Uterus (tissue), 3 donors: ENCODE measurements at regions not wholly inside any gene's neighbourhood (a gene's known extent, or its start where the extent isn't known, plus 50 kb on each side); places are given as distances from the start of the nearest gene placed in this dataset.

ENCODE experiments used
- DNase-seq, 2 donors: peaks; one replicate each; pipeline ENCODE4 v3.0.0-alpha.2; 2019 to 2020
- H3K27ac ChIP-seq, 2 donors: fragments of 200-600 bp; sonication (generic); 1 replicate in 1 of 2; 2 replicates in 1 of 2; pipeline ENCODE4 v1.5.1; 2016 to 2018
- H3K27me3 ChIP-seq, 2 donors: fragments of 200-600 bp; sonication (generic); one replicate each; pipeline ENCODE4 v1.5.1; 2018 to 2019; ENCODE audit warnings: control low read depth in 1 of 2
- H3K36me3 ChIP-seq, 2 donors: fragments of 200-600 bp; sonication (generic); one replicate each; pipeline ENCODE4 v1.5.1; 2019; ENCODE audit warnings: control low read depth in 1 of 2
- H3K4me1 ChIP-seq, 2 donors: fragments of 200-600 bp; sonication (generic); one replicate each; pipeline ENCODE4 v1.5.1; 2018 to 2019; ENCODE audit warnings: control low read depth in 1 of 2
- H3K4me3 ChIP-seq, 2 donors: fragments of 200-600 bp; sonication (generic); 1 replicate in 1 of 2; 2 replicates in 1 of 2; pipeline ENCODE4 v1.5.1; 2018 to 2019; ENCODE audit warnings: mild to moderate bottlenecking in 1 of 2
- H3K9me3 ChIP-seq, 2 donors: fragments of 200-600 bp; sonication (generic); one replicate each; pipeline ENCODE4 v1.5.1; 2019; ENCODE audit warnings: control low read depth in 1 of 2
- POLR2A ChIP-seq, 2 donors: fragments of 450-650 bp; IDR thresholded peaks; one replicate each; pipeline ENCODE4 v1.6.1; 2016; ENCODE audit warnings: antibody characterized with exemption in 2 of 2, mild to moderate bottlenecking in 1 of 2, moderate library complexity in 1 of 2
- intact Hi-C: fragments of 100-400 bp; cut with DNase I; formaldehyde crosslinking; loops from one replicate; pipeline ENCODE4 v1.15.1; 2023; ENCODE audit warnings: low total_unique reads
- TF ChIP-seq, protein P1 (sequence below), 4 experiments: fragments of 200-600 bp in 2 of 4; fragments of 450-650 bp in 2 of 4; sonication (generic) in 2 of 4; IDR thresholded peaks; one replicate each; pipeline ENCODE4 v1.5.1; 2016 to 2019; ENCODE audit warnings: antibody characterized with exemption in 4 of 4, mild to moderate bottlenecking in 2 of 4, moderate library complexity in 1 of 4
- donor health status: DM: yes; HTN: yes; CAD: no.

DNA sequence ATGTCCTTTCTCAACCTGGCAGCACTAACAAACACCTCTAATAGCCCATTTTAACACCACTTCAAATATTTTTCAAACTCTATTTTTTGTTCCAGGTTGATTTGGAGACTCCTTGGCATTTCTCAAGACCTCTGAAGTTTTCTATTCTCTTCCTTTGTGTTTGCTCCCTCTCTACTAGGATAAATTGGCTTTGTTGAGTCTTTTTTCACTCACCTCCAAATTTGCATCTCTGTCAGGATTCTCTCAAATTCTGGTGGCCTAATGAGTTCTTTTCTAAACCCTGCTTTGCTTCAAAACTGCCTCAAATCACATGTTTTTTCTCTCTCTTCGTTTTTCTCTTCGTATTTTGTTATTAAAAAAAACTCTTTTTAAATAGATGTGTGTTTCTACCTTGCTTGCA is 582.2 kb upstream of the ADGRL4 start:
- no peaks in the 10 kb centered on the region for H3K9me3 ChIP-seq
- no peaks in the 10 kb centered on the region for H3K4me1 ChIP-seq
- no peak overlapping the region for H3K27ac ChIP-seq
- DNase-seq: no peak
- no peak for TF ChIP-seq POLR2A (IDR thresholded peaks at IDR 0.05)
- TF ChIP-seq, protein P1, sequence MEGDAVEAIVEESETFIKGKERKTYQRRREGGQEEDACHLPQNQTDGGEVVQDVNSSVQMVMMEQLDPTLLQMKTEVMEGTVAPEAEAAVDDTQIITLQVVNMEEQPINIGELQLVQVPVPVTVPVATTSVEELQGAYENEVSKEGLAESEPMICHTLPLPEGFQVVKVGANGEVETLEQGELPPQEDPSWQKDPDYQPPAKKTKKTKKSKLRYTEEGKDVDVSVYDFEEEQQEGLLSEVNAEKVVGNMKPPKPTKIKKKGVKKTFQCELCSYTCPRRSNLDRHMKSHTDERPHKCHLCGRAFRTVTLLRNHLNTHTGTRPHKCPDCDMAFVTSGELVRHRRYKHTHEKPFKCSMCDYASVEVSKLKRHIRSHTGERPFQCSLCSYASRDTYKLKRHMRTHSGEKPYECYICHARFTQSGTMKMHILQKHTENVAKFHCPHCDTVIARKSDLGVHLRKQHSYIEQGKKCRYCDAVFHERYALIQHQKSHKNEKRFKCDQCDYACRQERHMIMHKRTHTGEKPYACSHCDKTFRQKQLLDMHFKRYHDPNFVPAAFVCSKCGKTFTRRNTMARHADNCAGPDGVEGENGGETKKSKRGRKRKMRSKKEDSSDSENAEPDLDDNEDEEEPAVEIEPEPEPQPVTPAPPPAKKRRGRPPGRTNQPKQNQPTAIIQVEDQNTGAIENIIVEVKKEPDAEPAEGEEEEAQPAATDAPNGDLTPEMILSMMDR (IDR thresholded peaks at IDR 0.05): no peak
- no peaks in the 10 kb centered on the region for H3K36me3 ChIP-seq
- no peaks in the 10 kb centered on the region for H3K27me3 ChIP-seq
- intact Hi-C loops: no loop called here
- H3K4me3 ChIP-seq: no peak overlapping the region

DNA sequence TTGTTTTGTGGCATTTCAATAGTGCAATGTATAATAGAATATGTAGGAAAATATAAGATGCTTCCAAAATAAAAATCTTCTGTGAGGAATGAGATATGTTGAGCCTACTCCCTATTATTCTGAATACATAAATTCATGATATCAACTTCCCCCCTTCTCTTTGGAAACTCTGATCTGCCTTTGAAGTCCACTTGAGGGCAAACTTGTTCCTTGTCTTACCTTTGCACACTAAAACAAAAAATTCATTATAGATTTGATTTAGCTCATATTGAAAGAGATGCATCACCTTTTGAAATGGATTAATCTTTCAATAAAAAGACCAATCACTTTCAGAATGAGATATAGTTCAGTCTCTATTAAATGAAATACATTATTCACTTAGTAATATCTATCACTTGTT is 580.7 kb upstream of the ADGRL4 start:
- no peaks in the 10 kb centered on the region for H3K4me1 ChIP-seq
- no peak for DNase-seq
- no peak overlapping the region for H3K27ac ChIP-seq
- no peak for TF ChIP-seq POLR2A (IDR thresholded peaks at IDR 0.05)
- intact Hi-C loops: no loop called here
- H3K36me3 ChIP-seq: no peaks in the 10 kb centered on the region
- no peaks in the 10 kb centered on the region for H3K27me3 ChIP-seq
- no peaks in the 10 kb centered on the region for H3K9me3 ChIP-seq
- no peak overlapping the region for H3K4me3 ChIP-seq

DNA sequence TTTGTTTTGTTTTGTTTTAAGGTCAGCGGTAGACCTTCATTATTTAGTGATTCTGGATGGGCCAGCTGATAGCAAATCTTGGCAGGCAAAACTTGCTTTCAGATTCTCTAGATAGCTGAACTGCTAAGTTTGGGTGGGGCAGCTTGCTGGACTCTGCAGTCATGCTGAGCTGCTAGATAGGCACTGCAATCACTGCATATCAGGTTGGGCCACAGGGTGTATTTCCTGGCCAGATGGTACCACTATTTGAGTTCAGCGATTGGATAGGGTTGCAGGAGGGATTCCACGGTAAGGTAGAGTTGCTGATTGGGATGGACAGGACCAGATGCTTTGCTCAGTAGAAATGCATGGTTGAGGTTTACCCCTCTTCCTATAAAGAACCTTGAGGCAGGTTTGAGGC is 579.3 kb upstream of the ADGRL4 start:
- Histone ChIP-seq H3K27me3 (no peaks in the 10 kb centered on the region), H3K4me3 (no peak overlapping the region), H3K4me1 (no peaks in the 10 kb centered on the region), H3K9me3 (no peaks in the 10 kb centered on the region), H3K27ac (no peak overlapping the region), H3K36me3 (no peaks in the 10 kb centered on the region)
- no peak for TF ChIP-seq POLR2A (IDR thresholded peaks at IDR 0.05)
- TF ChIP-seq, protein P1 (IDR thresholded peaks at IDR 0.05): no peak
- DNase-seq: no peak
- intact Hi-C loops: no loop called here

DNA sequence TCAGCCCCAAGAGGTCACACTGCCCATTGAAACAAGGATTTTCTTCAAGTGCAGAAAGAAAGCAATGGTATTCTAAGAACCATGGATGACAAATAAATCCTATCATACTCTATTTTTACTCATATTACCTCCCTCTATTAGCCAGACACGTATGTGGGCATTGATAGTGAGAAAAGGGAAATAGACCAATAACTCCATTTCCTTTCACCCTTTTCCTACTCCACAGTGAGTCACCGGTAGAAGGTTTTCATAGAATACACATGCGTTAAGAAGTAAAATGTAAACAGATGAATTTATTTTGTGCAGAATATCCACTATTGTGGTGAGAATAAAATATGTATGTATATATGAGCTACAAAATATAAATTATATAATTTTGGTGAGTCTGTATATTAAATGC is 568.9 kb upstream of the ADGRL4 start:
- TF ChIP-seq, protein P1 (IDR thresholded peaks at IDR 0.05): no peak
- TF ChIP-seq POLR2A (IDR thresholded peaks at IDR 0.05): no peak
- intact Hi-C loops: no loop called here

DNA sequence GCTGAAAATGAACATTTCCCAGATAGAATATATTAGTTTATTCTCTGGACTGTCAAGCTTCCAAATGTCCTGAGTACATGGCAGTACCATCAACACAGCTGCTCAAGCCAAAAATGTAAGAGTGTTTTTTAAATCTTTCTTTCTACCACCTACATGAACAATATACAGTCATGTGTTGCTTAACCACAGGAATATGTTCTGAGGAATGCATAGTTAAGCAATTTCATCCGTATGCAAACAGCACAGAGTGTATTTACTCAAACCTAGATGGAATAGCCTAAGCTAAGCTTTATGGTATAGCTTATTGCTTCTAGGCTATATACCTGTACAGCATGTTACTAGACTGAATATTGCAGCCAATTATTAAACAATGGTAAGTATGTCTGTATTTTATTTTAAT is 561.9 kb upstream of the ADGRL4 start:
- Histone ChIP-seq H3K9me3 (no peaks in the 10 kb centered on the region), H3K4me3 (no peak overlapping the region), H3K27me3 (no peaks in the 10 kb centered on the region), H3K4me1 (no peaks in the 10 kb centered on the region), H3K36me3 (no peaks in the 10 kb centered on the region), H3K27ac (no peak overlapping the region)
- TF ChIP-seq POLR2A (IDR thresholded peaks at IDR 0.05): no peak
- TF ChIP-seq, protein P1 (IDR thresholded peaks at IDR 0.05): no peak
- intact Hi-C loops: no loop called here
- DNase-seq: no peak

More for the DNA sequence above, 568.9 kb upstream of the ADGRL4 start:
- DNase-seq: no peak
- Histone ChIP-seq H3K27ac (no peak overlapping the region), H3K4me3 (no peak overlapping the region), H3K36me3 (no peaks in the 10 kb centered on the region), H3K4me1 (no peaks in the 10 kb centered on the region), H3K9me3 (no peaks in the 10 kb centered on the region), H3K27me3 (no peaks in the 10 kb centered on the region)

DNA sequence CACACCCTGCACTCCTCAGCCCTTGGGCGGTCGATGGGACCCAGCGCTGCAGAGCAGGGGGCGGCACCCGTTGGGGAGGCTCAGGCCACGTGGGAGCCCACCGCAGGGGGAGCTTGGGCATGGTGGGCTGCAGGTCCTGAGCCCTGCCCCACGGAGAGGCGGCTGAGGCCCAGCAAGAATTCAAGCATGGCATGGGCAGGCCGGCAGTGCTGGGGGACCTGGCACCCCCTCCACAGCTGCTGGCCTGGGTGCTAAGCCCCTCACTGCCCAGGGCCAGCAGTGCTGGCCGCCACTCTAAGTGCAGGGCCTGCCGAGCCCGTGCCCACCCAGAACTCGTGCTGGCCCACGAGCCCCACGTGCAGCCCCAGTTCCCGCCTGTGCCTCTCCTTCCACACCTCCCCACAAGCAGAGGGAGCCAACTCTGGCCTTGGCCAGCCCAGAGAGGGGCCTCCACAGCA is 555.0 kb upstream of the ADGRL4 start:
- no peaks in the 10 kb centered on the region for H3K27me3 ChIP-seq
- no peak for DNase-seq
- H3K27ac ChIP-seq: no peak overlapping the region
- H3K4me3 ChIP-seq: no peak overlapping the region
- no peaks in the 10 kb centered on the region for H3K4me1 ChIP-seq
- no peaks in the 10 kb centered on the region for H3K36me3 ChIP-seq
- no peaks in the 10 kb centered on the region for H3K9me3 ChIP-seq
- intact Hi-C loops: no loop called here
- no peak for TF ChIP-seq POLR2A (IDR thresholded peaks at IDR 0.05)
